Keratinocyte (primary cell): ENCODE measurements at regions not wholly inside any gene's neighbourhood (a gene's known extent, or its start where the extent isn't known, plus 50 kb on each side); places are given as distances from the start of the nearest gene placed in this dataset.

Experiments used
- DNase-seq: peaks from one replicate; pipeline ENCODE4 v3.0.0-alpha.2; 2011; ENCODE audit warnings: low read depth, missing footprints, low spot score
- FAIRE-seq: peaks from 2 replicates; lab custom pipeline; 2011; peaks lifted over from hg19 to GRCh38; lab: Jason Lieb, UNC
- H2AFZ ChIP-seq: 2 replicates; pipeline ENCODE4 v1.6.0; 2012; ENCODE audit warnings: low read length, control low read depth, inconsistent platforms; ENCODE audit not compliant: control insufficient read depth
- H3K27ac ChIP-seq: 2 replicates; pipeline ENCODE4 v1.5.1; 2011; ENCODE audit warnings: low read length; ENCODE audit not compliant: control insufficient read depth, insufficient read depth
- H3K27me3 ChIP-seq: 3 replicates; pipeline ENCODE4 v1.6.0; 2011; ENCODE audit warnings: low read length; ENCODE audit not compliant: control insufficient read depth, insufficient read depth; ENCODE audit errors: extremely low read depth
- H3K36me3 ChIP-seq, 2 experiments: 2 replicates in 1 of 2; 3 replicates in 1 of 2; pipeline ENCODE4 v1.5.1; 2011; ENCODE audit warnings: low read length in 2 of 2, mild to moderate bottlenecking in 1 of 2; ENCODE audit not compliant: control insufficient read depth in 2 of 2, insufficient read depth in 2 of 2; ENCODE audit errors: extremely low read depth in 1 of 2
- H3K4me1 ChIP-seq: 3 replicates; pipeline ENCODE4 v1.5.1; 2011; ENCODE audit warnings: low read length; ENCODE audit not compliant: control insufficient read depth, insufficient read depth; ENCODE audit errors: extremely low read depth
- H3K4me2 ChIP-seq: 3 replicates; pipeline ENCODE4 v1.6.0; 2011; ENCODE audit warnings: low read depth, low read length; ENCODE audit not compliant: control insufficient read depth, insufficient read depth; ENCODE audit errors: extremely low read depth
- H3K4me3 ChIP-seq, 3 experiments: fragments of 200-600 bp in 1 of 3; sonication (generic) in 1 of 3; 2 replicates in 2 of 3; 3 replicates in 1 of 3; pipeline ENCODE4 v1.5.1; 2011 to 2016; ENCODE audit warnings: low read length in 3 of 3, mild to moderate bottlenecking in 3 of 3, control low read depth in 2 of 3, inconsistent platforms in 1 of 3, low read depth in 1 of 3, mixed read lengths in 1 of 3, mixed run types in 1 of 3, moderate library complexity in 1 of 3; ENCODE audit not compliant: control insufficient read depth in 2 of 3, insufficient read depth in 2 of 3; ENCODE audit errors: extremely low read depth in 1 of 3
- H3K79me2 ChIP-seq: 2 replicates; pipeline ENCODE4 v1.6.0; 2012; ENCODE audit warnings: low read length; ENCODE audit not compliant: control insufficient read depth, insufficient read depth
- H3K9ac ChIP-seq: 3 replicates; pipeline ENCODE4 v1.6.0; 2011; ENCODE audit warnings: low read length; ENCODE audit not compliant: control insufficient read depth, insufficient read depth; ENCODE audit errors: extremely low read depth
- H3K9me1 ChIP-seq: 3 replicates; pipeline ENCODE4 v1.6.0; 2011; ENCODE audit warnings: low read length; ENCODE audit not compliant: control insufficient read depth, insufficient read depth; ENCODE audit errors: extremely low read depth
- H3K9me3 ChIP-seq: 2 replicates; pipeline ENCODE4 v1.5.1; 2012; ENCODE audit warnings: low read depth, low read length; ENCODE audit not compliant: control insufficient read depth
- H4K20me1 ChIP-seq: 3 replicates; pipeline ENCODE4 v1.6.0; 2011; ENCODE audit warnings: low read length; ENCODE audit not compliant: control insufficient read depth, insufficient read depth; ENCODE audit errors: extremely low read depth
- CTCF ChIP-seq, 3 experiments: IDR thresholded peaks in 1 of 3; conservative IDR thresholded peaks in 1 of 3; optimal IDR thresholded peaks in 1 of 3; 2 replicates in 2 of 3; 3 replicates in 1 of 3; pipeline versions ENCODE3 to v1.5.1; 2011; ENCODE audit warnings: low read length in 3 of 3, mild to moderate bottlenecking in 3 of 3, moderate library complexity in 2 of 3, control low read depth in 1 of 3, inconsistent platforms in 1 of 3; ENCODE audit not compliant: insufficient read depth in 2 of 3; ENCODE audit errors: extremely low read depth in 1 of 3
- EZH2 ChIP-seq: IDR thresholded peaks from one replicate; pipeline ENCODE4 v1.6.1; 2012; ENCODE audit warnings: inconsistent platforms, mild to moderate bottlenecking, low read length, moderate library complexity
- dilution Hi-C: fragments of 300-500 bp; cut with MboI; formaldehyde crosslinking; loops from one replicate; pipeline ENCODE4 v1.7.0; 2020; ENCODE audit warnings: low sequenced_read_pairs; ENCODE audit not compliant: extremely low pct_ligation_motif_present

- no peaks in the 10 kb centered on the region for H3K36me3 ChIP-seq
- dilution Hi-C loops = no loop called here
- FAIRE-seq = peak; percentile 79
- TF ChIP-seq CTCF (optimal IDR thresholded peaks at IDR 0.05 in 1 of 3, IDR thresholded peaks at IDR 0.05 in 1 of 3, conservative IDR thresholded peaks at IDR 0.05 in 1 of 3; ENCODE audit: extremely low read depth in 1 of 3, insufficient read depth in 2 of 3, low read length in 3 of 3) = no peak
- TF ChIP-seq EZH2 = no peak
- H3K79me2 ChIP-seq = no peaks in the 10 kb centered on the region
- H3K9me3 ChIP-seq = no peaks in the 10 kb centered on the region
- no peak overlapping the region for H3K4me3 ChIP-seq
- DNase-seq = no peak
- H3K27me3 ChIP-seq = no peaks in the 10 kb centered on the region
- peak overlapping the region; percentile 31 for H3K9ac ChIP-seq
- H4K20me1 ChIP-seq = no peaks in the 10 kb centered on the region
- H3K9me1 ChIP-seq = peaks cover 6% of the 10 kb centered on the region
- H3K27ac ChIP-seq = peak overlapping the region; percentile 72
- peak overlapping the region; percentile 10 for H3K4me2 ChIP-seq
- peak overlapping the region; percentile 82 for H2AFZ ChIP-seq
- H3K4me1 ChIP-seq = peaks cover 38% of the 10 kb centered on the region
Observed at GRCh38 chr18:49725809-49726674, 87.3 kb downstream of the ACAA2 start.

GRCh38 chr18:49723648-49724180, 89.6 kb downstream of the ACAA2 start:
- Histone ChIP-seq H3K36me3 (no peaks in the 10 kb centered on the region), H3K4me1 (peaks cover 20% of the 10 kb centered on the region), H3K9me1 (no peaks in the 10 kb centered on the region), H3K27me3 (no peaks in the 10 kb centered on the region), H3K9me3 (no peaks in the 10 kb centered on the region), H2AFZ (peak overlapping the region; percentile 39), H3K79me2 (no peaks in the 10 kb centered on the region), H4K20me1 (no peaks in the 10 kb centered on the region), H3K27ac (peak overlapping the region; percentile 65), H3K4me3 (no peak overlapping the region), H3K4me2 (peak overlapping the region; percentile 69), H3K9ac (peak overlapping the region; percentile 67)
- FAIRE-seq (peak; percentile 95), DNase-seq (no peak)
- dilution Hi-C loops = no loop called here
- TF ChIP-seq EZH2 (no peak), CTCF (optimal IDR thresholded peaks at IDR 0.05 in 1 of 3, IDR thresholded peaks at IDR 0.05 in 1 of 3, conservative IDR thresholded peaks at IDR 0.05 in 1 of 3; ENCODE audit: extremely low read depth in 1 of 3, insufficient read depth in 2 of 3, low read length in 3 of 3) (no peak)
